NCI-H1436 treated with DMSO at 0.1 percent for 48 hours (cell line): ENCODE measurements at regions not wholly inside any gene's neighbourhood (a gene's known extent, or its start where the extent isn't known, plus 50 kb on each side); places are given as distances from the start of the nearest gene placed in this dataset.

Source experiments
- DNase-seq: peaks from one replicate; lab custom pipeline; 2025; lab: John Stamatoyannopoulos, UW

- no peak for DNase-seq
Measured at GRCh38 chr6:153634416-153634815, 404.6 kb upstream of the OPRM1 start.

GRCh38 chr6:153625089-153625488, 414.0 kb upstream of the OPRM1 start:
- DNase-seq = no peak

GRCh38 chr6:153624528-153624927, 414.5 kb upstream of the OPRM1 start:
- no peak for DNase-seq

- DNase-seq = no peak
Measured at GRCh38 chr6:153623496-153623895, 415.5 kb upstream of the OPRM1 start.

GRCh38 chr6:153621491-153621890, 417.5 kb upstream of the OPRM1 start:
- DNase-seq = no peak

DNA sequence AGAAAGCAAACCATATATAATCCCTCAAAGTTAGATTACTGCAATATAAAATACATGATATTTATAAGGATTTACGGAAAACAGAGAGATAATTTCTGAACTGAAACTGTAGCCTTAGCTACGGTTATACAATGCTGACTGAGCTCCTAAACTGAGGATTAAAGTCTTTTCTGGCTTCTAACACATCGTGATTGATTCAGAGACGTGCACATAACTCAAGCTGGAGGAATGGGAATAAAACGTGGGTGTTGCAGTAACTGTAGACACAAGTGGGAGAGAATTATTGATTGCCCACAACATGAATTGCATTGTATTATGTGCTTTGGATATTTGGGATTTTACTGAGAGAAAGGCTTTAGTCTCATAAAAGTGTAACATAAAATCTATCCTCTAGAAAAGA, 418.0 kb upstream of the OPRM1 start:
- DNase-seq = no peak

DNA sequence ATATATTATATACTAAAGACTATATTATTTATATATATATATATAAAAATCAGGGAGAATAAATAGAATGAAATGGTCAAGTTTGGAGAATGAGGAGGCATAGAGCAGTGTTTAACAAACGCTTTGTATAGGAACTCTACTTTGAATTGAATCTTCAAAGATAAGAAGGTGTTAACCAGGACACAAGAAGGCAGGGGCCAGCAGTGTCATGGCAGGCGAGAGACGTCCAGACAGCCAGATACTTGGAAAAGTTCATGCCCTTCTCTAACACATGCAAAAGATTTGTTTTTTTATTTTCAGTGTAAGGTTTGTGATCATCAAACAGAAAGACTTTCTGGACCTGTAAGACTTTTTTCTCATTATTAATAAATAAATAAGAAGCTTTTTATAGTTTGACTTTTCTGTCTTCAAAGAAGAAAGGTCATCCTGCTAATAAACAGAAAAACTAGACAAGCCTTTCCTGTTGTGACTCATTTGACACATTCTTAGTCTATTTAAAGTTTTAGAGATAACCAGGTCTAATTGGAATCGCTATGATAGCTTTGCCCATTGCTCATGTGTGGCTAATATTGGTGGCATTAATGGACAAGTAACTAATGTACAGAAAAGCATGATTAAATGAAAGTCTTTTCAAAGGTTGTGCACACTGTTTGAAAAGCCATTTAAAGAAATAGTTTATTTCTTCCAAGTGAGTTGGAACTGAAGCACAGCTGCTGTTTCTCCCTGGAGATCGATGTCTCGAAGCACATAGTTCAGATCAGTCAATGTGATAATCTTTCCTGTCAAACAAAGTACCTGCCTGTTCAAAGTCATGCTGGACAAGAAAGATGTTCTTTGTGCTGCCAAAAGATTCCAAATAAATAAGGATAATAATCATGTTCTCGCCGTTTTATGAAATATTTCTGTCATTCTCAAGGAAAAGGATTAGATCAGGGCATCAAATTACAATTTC, 420.4 kb upstream of the OPRM1 start:
- no peak for DNase-seq

DNA sequence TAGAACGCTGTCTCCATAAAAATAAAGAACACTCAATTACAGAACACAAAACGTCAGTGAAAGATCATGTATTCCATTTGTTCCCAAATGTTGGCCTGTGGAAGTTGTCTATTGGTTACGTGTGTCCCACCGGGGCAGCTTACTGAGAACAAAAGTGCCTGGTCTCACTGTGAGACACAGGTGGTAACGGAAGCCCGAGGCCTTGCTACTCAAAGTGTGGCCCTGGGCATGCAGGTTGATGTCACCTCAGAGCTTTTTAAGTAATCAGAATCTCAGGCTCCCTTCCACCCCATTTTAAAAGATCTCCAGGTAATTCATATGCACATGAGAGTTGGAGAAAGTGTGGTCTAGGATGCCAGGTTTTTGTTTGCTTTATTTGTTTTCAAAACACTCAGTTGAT, 422.5 kb upstream of the OPRM1 start:
- no peak for DNase-seq

DNA sequence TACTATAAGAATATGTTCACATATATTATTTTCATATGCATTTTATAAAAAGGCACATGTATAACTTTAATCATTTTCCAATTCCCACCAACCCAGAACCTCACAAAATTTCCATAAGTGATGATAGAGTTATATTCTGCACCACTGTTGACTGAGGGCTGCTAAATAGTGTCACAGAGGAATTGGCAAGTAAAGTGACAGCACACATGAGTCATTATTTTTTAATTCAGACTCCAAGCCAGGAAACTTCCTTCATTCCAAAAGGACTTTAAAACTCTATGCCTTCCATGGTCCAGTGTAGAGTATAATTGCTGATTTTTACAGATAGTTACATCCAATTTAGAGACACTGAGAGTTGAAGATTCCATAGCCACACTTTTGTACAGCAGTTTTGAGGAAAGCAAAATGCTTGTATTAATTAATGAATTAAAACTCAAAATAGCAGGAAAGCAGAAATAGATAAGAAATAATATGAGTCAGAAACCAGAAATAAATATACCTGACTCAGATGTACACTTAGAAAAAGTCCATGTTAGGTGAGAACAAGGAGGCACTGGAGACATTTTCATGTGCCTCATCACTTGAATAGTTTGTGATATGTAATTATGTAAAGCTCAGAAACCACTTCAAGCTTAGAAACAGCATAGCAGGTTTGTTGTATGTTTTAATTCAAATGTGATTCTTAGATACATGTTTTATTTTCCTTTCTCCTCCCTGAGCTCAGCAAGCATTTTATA, 425.2 kb upstream of the OPRM1 start:
- no peak for DNase-seq

DNA sequence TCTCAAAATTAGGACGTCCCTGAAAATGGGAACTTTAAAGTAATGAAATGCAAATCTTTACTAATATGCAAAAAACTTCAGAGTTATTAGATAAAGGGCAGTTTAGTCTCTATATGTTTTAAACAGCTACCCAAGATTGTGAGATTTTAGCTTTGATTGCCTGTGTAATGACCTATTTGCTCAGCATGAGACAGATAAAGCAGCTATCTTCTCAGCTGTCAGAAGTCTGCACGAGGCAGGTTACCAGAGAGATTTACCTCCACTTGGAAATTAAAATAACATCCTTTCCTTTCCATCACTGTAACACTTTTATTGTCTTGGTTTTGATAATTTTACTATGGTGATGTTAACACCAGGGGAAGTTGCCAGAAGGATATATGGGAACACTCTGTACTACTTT, 436.6 kb upstream of the OPRM1 start:
- no peak for DNase-seq

DNA sequence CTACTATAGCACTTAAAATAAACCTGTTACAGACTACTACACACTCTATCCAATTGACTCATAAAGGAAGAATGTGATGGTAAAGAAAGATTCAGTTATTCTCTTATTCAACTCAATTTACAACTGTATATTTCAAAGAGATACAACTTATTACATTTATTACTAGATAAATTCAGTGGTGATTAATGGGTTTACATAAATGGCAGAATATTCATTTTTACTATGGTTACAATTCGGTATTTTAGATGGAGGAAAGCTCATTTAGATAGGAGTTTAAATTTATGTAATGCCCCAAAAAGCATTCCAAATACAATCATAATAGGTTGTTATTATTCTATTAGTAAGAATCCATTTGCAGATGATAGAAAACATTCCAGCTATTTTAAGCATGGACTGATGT, 439.1 kb upstream of the OPRM1 start:
- DNase-seq = no peak

GRCh38 chr6:153595903-153596302, 443.1 kb upstream of the OPRM1 start:
- no peak for DNase-seq

DNA sequence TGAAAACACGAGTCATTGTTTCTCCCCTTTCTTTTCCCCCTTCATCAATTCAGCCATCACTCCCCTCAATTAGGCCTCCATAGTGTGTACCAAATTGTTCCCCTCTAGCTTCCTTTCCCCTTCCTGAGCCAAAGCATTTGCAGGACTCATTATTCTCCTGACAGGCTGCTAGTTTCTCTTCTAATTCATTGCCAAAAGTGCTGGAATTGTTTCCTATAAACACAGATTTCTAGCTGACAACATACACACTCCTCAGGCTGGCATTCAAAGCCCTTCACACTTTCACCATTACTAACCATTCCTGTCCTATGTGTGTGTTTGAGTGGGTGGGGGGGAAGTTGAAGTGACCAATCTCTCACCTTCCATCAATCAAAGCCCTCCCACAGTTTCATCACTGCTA, 444.2 kb upstream of the OPRM1 start:
- no peak for DNase-seq

- DNase-seq = no peak
Measured at GRCh38 chr6:153591159-153591558, 447.9 kb upstream of the OPRM1 start.

DNA sequence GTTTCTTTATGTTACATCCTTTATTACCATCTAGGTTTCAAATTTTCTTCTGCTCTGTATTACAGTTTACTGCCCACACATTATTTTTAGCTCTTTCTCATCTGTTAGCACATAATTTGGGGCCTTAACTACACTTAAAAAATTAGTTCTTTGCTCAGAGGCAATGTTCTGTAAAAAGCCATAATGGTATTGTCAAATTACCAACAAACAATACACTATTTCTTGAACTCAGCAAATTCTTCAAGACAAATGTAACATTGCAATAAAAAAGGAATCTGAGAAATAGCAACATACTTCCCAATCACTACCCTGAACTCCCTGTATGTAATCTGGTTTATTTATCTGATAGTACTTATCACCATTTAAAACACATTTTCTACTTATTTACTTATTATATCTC, 448.6 kb upstream of the OPRM1 start:
- no peak for DNase-seq

GRCh38 chr6:153588330-153588729, 450.7 kb upstream of the OPRM1 start:
- no peak for DNase-seq

- no peak for DNase-seq
Measured at GRCh38 chr6:153583685-153584084, 452.6 kb upstream of the RGS17 start.

DNA sequence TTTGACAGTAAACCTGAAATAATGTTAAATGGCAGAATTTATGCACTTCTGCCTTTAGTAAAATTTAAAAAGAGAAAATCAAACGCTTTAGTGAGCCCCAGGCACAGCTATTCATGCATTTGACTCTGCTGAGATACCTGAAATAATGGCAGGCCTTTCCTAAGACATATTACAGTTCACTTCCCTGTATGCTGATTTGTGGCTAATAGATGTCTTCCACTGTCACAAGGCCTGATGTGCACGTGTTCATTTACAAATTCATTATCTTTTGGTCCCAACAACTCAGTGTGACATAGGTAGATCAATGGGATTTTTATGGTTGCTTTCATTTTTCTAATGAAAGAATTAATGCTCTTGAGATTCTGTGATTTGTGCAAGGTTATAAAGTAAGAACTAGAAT, 449.7 kb upstream of the RGS17 start:
- no peak for DNase-seq

DNA sequence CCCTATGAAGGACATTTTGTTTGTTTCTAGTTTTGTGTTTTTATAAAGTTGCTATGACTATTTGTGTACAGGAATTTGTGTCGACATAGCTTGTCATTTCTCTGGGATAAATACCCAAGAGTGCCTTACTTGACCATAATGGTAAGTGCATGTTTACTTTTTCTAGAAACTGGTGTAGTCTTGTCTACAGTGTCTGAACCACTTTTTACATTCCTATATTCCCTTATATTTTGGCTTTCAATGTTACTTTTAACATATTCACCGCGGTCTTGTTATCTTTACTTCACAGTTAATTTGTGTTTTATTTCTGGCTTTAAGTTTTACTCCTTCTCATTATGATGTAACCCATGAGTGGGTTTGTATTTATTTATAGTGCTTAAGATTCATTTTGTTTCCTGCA, 444.4 kb upstream of the RGS17 start:
- DNase-seq = no peak

DNA sequence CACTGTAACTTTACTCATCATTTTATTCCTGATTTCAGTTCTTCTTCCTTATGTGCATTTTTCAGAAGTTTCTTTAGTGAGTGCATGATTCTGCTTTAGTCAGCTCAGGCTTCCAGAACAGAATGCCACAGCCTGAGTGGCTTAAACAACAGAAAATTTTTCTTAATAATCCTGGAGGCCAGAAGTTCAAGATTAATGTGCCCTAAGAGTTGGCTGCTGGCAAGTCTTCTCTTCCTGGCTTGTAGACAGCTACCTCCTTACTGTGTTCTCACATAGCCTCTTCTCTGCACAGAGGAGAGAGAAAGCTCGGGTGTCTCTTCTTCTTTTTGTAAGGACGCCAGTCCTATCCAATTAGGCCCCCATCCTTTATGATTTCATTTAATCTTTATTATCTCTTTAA, 443.1 kb upstream of the RGS17 start:
- no peak for DNase-seq

- no peak for DNase-seq
Measured at GRCh38 chr6:153572371-153572770, 441.3 kb upstream of the RGS17 start.

- no peak for DNase-seq
Measured at GRCh38 chr6:153568628-153569027, 437.5 kb upstream of the RGS17 start.

DNA sequence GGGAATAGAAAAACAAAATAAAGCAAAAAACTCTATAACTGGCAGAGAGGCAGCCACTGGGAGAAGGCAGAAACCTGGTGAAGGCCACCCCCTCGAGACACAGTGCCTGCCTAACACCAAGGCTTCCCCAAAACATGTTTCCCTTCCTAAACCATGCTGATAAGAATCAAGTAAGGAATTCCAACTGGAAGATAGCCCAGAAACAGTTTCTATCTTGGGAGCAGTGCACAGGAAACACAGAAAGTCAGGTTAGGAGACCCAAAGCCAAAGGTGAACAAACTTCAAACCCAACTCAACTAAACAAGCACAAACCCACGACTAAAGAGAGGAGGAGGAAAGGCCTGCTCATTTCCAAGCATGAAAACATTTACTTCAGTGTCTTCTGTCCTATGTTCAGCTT, 433.7 kb upstream of the RGS17 start:
- DNase-seq = no peak
